Upper lobe of right lung (tissue), 1 donor: ENCODE measurements at regions not wholly inside any gene's neighbourhood (a gene's known extent, or its start where the extent isn't known, plus 50 kb on each side); places are given as distances from the start of the nearest gene placed in this dataset.

Experiments
- ATAC-seq: fragments of 200-7000 bp; cut with Tn5 transposase; one replicate; pipeline ENCODE4 v1.9.1; 2020; ENCODE audit warnings: mild to moderate bottlenecking, moderate library complexity
- DNase-seq: peaks from one replicate; pipeline ENCODE4 v3.0.0-alpha.2; 2020
- H3K27ac ChIP-seq: fragments of 200-600 bp; one replicate; pipeline ENCODE4 v1.8.0; 2022
- H3K27me3 ChIP-seq: fragments of 200-600 bp; one replicate; pipeline ENCODE4 v1.8.0; 2022; ENCODE audit warnings: mild to moderate bottlenecking
- H3K36me3 ChIP-seq: fragments of 200-600 bp; one replicate; pipeline ENCODE4 v1.8.0; 2022
- H3K4me1 ChIP-seq: fragments of 200-600 bp; one replicate; pipeline ENCODE4 v1.8.0; 2022
- H3K4me3 ChIP-seq: fragments of 200-600 bp; one replicate; pipeline ENCODE4 v1.8.0; 2022; ENCODE audit warnings: mild to moderate bottlenecking
- H3K9me3 ChIP-seq: fragments of 200-600 bp; one replicate; pipeline ENCODE4 v1.8.0; 2022
- CTCF ChIP-seq: fragments of 200-600 bp; IDR thresholded peaks from one replicate; pipeline ENCODE4 v1.8.0; 2022; ENCODE audit warnings: antibody characterized with exemption
- intact Hi-C: fragments of 100-400 bp; cut with DNase I; formaldehyde crosslinking; loops from one replicate; pipeline ENCODE4 v1.11.0; 2022
- donor health status: DM: no; HTN: yes; CAD: no; lungs with severe emphysema.

GRCh38 chr18:78393086-78393862 lies 586.3 kb upstream of the SALL3 start:
- Histone ChIP-seq H3K27ac (no peak overlapping the region), H3K36me3 (no peaks in the 10 kb centered on the region), H3K9me3 (no peaks in the 10 kb centered on the region), H3K4me3 (no peak overlapping the region), H3K4me1 (no peaks in the 10 kb centered on the region), H3K27me3 (no peaks in the 10 kb centered on the region)
- intact Hi-C loops = no loop called here
- TF ChIP-seq CTCF = no peak
- ATAC-seq (no peak), DNase-seq (no peak)

- TF ChIP-seq CTCF = no peak
- Histone ChIP-seq H3K27me3 (no peaks in the 10 kb centered on the region), H3K4me3 (no peak overlapping the region), H3K9me3 (no peaks in the 10 kb centered on the region), H3K27ac (no peak overlapping the region), H3K4me1 (no peaks in the 10 kb centered on the region), H3K36me3 (no peaks in the 10 kb centered on the region)
- intact Hi-C loops = no loop called here
- DNase-seq (no peak), ATAC-seq (no peak)
Measured at GRCh38 chr18:78396077-78396476, 583.5 kb upstream of the SALL3 start.

- no peaks in the 10 kb centered on the region for H3K27me3 ChIP-seq
- H3K4me1 ChIP-seq = no peaks in the 10 kb centered on the region
- DNase-seq (no peak), ATAC-seq (no peak)
- H3K36me3 ChIP-seq = no peaks in the 10 kb centered on the region
- H3K4me3 ChIP-seq = no peak overlapping the region
- no peak overlapping the region for H3K27ac ChIP-seq
- intact Hi-C loops = no loop called here
- H3K9me3 ChIP-seq = no peaks in the 10 kb centered on the region
- TF ChIP-seq CTCF = no peak
Measured at GRCh38 chr18:78396756-78397155, 582.9 kb upstream of the SALL3 start.

- Histone ChIP-seq H3K4me3 (no peak overlapping the region), H3K9me3 (no peaks in the 10 kb centered on the region), H3K27me3 (no peaks in the 10 kb centered on the region), H3K36me3 (no peaks in the 10 kb centered on the region), H3K27ac (no peak overlapping the region), H3K4me1 (no peaks in the 10 kb centered on the region)
- DNase-seq (no peak), ATAC-seq (no peak)
- no peak for TF ChIP-seq CTCF
- intact Hi-C loops = no loop called here
Measured at GRCh38 chr18:78399992-78400503, 579.6 kb upstream of the SALL3 start.

- TF ChIP-seq CTCF = no peak
- intact Hi-C loops = no loop called here
- no peaks in the 10 kb centered on the region for H3K36me3 ChIP-seq
- no peaks in the 10 kb centered on the region for H3K9me3 ChIP-seq
- no peak for ATAC-seq
- no peak for DNase-seq
- no peak overlapping the region for H3K27ac ChIP-seq
- no peaks in the 10 kb centered on the region for H3K27me3 ChIP-seq
- no peaks in the 10 kb centered on the region for H3K4me1 ChIP-seq
- no peak overlapping the region for H3K4me3 ChIP-seq
Measured at GRCh38 chr18:78402440-78402839, 577.2 kb upstream of the SALL3 start.
